ENCODE measurements at regions not wholly inside any gene's neighbourhood (a gene's known extent, or its start where the extent isn't known, plus 50 kb on each side); places are given as distances from the start of the nearest gene placed in this dataset.

DNA sequence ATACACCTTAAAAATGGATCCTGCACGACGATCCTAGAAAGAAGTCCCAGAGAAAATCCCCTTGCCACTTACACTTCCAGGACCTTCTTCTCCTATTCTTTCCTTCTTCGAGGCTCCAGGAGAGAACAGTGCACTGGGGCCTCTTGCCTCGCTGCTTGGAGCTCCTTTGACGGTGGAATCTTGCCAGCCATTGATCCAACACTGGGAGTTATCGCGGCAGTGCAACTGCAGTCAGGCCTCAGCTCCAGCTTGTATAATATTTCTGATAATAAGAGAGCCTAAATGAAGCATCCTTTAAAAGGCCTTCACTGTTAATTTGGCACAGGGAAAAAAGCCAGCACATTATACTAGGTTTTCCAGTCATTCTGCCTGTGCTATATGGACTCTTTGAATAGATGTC lies 216.9 kb upstream of the PARD3B start:
- intact Hi-C loops (cut with micrococcal nuclease) = loop anchor here (5.0 to 10.0 kb wide), 3 partner anchors 364 to 1599 kb away; no protein-coding TSS in a partner anchor
- Histone ChIP-seq H3K4me3 (replicated peaks in 1 of 2; ENCODE audit: low read depth in 1 of 2, low read length in 2 of 2) (no peak overlapping the region), H3K9ac (ENCODE audit: low read length) (no peak overlapping the region), H4K20me1 (ENCODE audit: insufficient read depth) (no peaks in the 10 kb centered on the region), H3K27ac (ENCODE audit: low read depth, low read length) (no peak overlapping the region), H3K27me3 (ENCODE audit: insufficient read depth, low read length) (no peaks in the 10 kb centered on the region), H3K79me2 (ENCODE audit: insufficient read depth, low read length) (no peaks in the 10 kb centered on the region), H3K4me2 (ENCODE audit: low read length) (no peak overlapping the region), H3K4me1 (ENCODE audit: control insufficient read depth in 1 of 2, insufficient read depth in 2 of 2, low read length in 2 of 2) (no peaks in the 10 kb centered on the region), H3K9me2 (ENCODE audit: insufficient read depth) (no peaks in the 10 kb centered on the region), H3K36me3 (ENCODE audit: control insufficient read depth in 1 of 2, insufficient read depth in 2 of 2, low read length in 2 of 2) (no peaks in the 10 kb centered on the region), H2AFZ (ENCODE audit: low read depth, low read length, poor library complexity, severe bottlenecking) (no peak overlapping the region), H3K9me3 (ENCODE audit: control insufficient read depth in 1 of 2, insufficient read depth in 1 of 2, low read depth in 1 of 2, low read length in 2 of 2) (no peaks in the 10 kb centered on the region)
- no TSS peak for BruUV-seq (replicated peaks)
- ATAC-seq = no peak
- RAD21 ChIA-PET (ENCODE audit: low non-redundant PET in 1 of 2, low total read pairs in 2 of 2, uncharacterized antibody in 2 of 2, unreplicated experiment in 2 of 2) = no interaction called here
- no peak for DNase-seq (ENCODE audit: low read depth, low spot score)
- CTCF ChIA-PET = no interaction called here
- POLR2A ChIA-PET = no interaction called here
- TF ChIP-seq ZNF274 (IDR thresholded peaks at IDR 0.05; ENCODE audit: low read depth, low read length) = no peak
- no peak for TF ChIP-seq YY1 (IDR thresholded peaks at IDR 0.05; ENCODE audit: extremely low read depth, insufficient replicate concordance, low read depth, low read length)
- no peak for TF ChIP-seq EGR1 (IDR thresholded peaks at IDR 0.05; ENCODE audit: low read depth)
- no peak for TF ChIP-seq SIN3A (IDR thresholded peaks at IDR 0.05; ENCODE audit: low read depth)
- no peak for TF ChIP-seq POLR2AphosphoS5 (IDR thresholded peaks at IDR 0.05; ENCODE audit: low read depth, low read length)
- TF ChIP-seq, protein P1, sequence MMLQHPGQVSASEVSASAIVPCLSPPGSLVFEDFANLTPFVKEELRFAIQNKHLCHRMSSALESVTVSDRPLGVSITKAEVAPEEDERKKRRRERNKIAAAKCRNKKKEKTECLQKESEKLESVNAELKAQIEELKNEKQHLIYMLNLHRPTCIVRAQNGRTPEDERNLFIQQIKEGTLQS (IDR thresholded peaks at IDR 0.05) = no peak
- no peak for TF ChIP-seq CEBPB (IDR thresholded peaks at IDR 0.05; ENCODE audit: low read depth)
- TF ChIP-seq ZFX (IDR thresholded peaks at IDR 0.05) = no peak
- no peak for TF ChIP-seq SRF (IDR thresholded peaks at IDR 0.05; ENCODE audit: low read depth)
- TF ChIP-seq EZH2phosphoT487 (IDR thresholded peaks at IDR 0.05; ENCODE audit: borderline replicate concordance) = no peak

DNA sequence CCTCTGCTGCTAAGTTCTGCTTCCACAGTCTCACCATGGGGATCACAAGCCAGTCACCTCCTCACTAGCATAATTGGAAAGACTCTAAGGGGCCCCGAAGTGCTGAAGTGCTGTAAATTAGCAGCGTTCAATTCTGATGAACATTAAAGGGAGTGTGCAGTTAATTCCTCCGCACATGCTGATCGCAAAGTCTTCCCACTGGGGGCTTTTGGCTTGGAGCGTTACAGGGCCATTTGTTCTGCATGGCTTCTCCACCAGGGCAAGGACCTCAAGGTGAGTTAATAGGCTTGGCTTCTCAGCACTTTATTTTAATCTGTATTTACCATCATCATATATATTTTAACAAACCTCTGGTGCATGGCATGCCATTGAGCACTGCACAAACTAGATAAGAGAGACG lies 216.3 kb upstream of the PARD3B start:
- H3K27me3 ChIP-seq (ENCODE audit: insufficient read depth, low read length) = no peaks in the 10 kb centered on the region
- no peak overlapping the region for H3K4me3 ChIP-seq (replicated peaks in 1 of 2; ENCODE audit: low read depth in 1 of 2, low read length in 2 of 2)
- no peaks in the 10 kb centered on the region for H3K4me1 ChIP-seq (ENCODE audit: control insufficient read depth in 1 of 2, insufficient read depth in 2 of 2, low read length in 2 of 2)
- BruUV-seq (replicated peaks) = no TSS peak
- no peak overlapping the region for H3K9ac ChIP-seq (ENCODE audit: low read length)
- ChIA-PET RAD21 (ENCODE audit: low non-redundant PET in 1 of 2, low total read pairs in 2 of 2, uncharacterized antibody in 2 of 2, unreplicated experiment in 2 of 2) (no interaction called here), CTCF (no interaction called here), POLR2A (no interaction called here)
- DNase-seq (ENCODE audit: low read depth, low spot score) (no peak), ATAC-seq (no peak)
- H3K36me3 ChIP-seq (ENCODE audit: control insufficient read depth in 1 of 2, insufficient read depth in 2 of 2, low read length in 2 of 2) = no peaks in the 10 kb centered on the region
- intact Hi-C loops (cut with micrococcal nuclease) = loop anchor here (5.0 to 10.0 kb wide), 3 partner anchors 363 to 1598 kb away; no protein-coding TSS in a partner anchor
- H3K9me2 ChIP-seq (ENCODE audit: insufficient read depth) = no peaks in the 10 kb centered on the region
- no peaks in the 10 kb centered on the region for H3K9me3 ChIP-seq (ENCODE audit: control insufficient read depth in 1 of 2, insufficient read depth in 1 of 2, low read depth in 1 of 2, low read length in 2 of 2)
- H3K27ac ChIP-seq (ENCODE audit: low read depth, low read length) = no peak overlapping the region
- H3K79me2 ChIP-seq (ENCODE audit: insufficient read depth, low read length) = no peaks in the 10 kb centered on the region
- H2AFZ ChIP-seq (ENCODE audit: low read depth, low read length, poor library complexity, severe bottlenecking) = no peak overlapping the region
- no peaks in the 10 kb centered on the region for H4K20me1 ChIP-seq (ENCODE audit: insufficient read depth)
- no peak overlapping the region for H3K4me2 ChIP-seq (ENCODE audit: low read length)
- TF ChIP-seq, protein P1 (IDR thresholded peaks at IDR 0.05) = no peak
- TF ChIP-seq RAD21 (IDR thresholded peaks at IDR 0.05; ENCODE audit: low read depth) (no peak), YY1 (IDR thresholded peaks at IDR 0.05; ENCODE audit: extremely low read depth, insufficient replicate concordance, low read depth, low read length) (no peak), SIN3A (IDR thresholded peaks at IDR 0.05; ENCODE audit: low read depth) (no peak), TCF7L2 (IDR thresholded peaks at IDR 0.05; ENCODE audit: borderline replicate concordance, extremely low read depth, insufficient read depth, insufficient read length) (no peak)
- TF ChIP-seq, protein P2, sequence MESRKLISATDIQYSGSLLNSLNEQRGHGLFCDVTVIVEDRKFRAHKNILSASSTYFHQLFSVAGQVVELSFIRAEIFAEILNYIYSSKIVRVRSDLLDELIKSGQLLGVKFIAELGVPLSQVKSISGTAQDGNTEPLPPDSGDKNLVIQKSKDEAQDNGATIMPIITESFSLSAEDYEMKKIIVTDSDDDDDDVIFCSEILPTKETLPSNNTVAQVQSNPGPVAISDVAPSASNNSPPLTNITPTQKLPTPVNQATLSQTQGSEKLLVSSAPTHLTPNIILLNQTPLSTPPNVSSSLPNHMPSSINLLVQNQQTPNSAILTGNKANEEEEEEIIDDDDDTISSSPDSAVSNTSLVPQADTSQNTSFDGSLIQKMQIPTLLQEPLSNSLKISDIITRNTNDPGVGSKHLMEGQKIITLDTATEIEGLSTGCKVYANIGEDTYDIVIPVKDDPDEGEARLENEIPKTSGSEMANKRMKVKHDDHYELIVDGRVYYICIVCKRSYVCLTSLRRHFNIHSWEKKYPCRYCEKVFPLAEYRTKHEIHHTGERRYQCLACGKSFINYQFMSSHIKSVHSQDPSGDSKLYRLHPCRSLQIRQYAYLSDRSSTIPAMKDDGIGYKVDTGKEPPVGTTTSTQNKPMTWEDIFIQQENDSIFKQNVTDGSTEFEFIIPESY (IDR thresholded peaks at IDR 0.05; ENCODE audit: extremely low read depth, insufficient replicate concordance, low read length) = no peak
- TF ChIP-seq, protein P3, sequence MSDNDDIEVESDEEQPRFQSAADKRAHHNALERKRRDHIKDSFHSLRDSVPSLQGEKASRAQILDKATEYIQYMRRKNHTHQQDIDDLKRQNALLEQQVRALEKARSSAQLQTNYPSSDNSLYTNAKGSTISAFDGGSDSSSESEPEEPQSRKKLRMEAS (IDR thresholded peaks at IDR 0.05) = no peak
- TF ChIP-seq, protein P4, sequence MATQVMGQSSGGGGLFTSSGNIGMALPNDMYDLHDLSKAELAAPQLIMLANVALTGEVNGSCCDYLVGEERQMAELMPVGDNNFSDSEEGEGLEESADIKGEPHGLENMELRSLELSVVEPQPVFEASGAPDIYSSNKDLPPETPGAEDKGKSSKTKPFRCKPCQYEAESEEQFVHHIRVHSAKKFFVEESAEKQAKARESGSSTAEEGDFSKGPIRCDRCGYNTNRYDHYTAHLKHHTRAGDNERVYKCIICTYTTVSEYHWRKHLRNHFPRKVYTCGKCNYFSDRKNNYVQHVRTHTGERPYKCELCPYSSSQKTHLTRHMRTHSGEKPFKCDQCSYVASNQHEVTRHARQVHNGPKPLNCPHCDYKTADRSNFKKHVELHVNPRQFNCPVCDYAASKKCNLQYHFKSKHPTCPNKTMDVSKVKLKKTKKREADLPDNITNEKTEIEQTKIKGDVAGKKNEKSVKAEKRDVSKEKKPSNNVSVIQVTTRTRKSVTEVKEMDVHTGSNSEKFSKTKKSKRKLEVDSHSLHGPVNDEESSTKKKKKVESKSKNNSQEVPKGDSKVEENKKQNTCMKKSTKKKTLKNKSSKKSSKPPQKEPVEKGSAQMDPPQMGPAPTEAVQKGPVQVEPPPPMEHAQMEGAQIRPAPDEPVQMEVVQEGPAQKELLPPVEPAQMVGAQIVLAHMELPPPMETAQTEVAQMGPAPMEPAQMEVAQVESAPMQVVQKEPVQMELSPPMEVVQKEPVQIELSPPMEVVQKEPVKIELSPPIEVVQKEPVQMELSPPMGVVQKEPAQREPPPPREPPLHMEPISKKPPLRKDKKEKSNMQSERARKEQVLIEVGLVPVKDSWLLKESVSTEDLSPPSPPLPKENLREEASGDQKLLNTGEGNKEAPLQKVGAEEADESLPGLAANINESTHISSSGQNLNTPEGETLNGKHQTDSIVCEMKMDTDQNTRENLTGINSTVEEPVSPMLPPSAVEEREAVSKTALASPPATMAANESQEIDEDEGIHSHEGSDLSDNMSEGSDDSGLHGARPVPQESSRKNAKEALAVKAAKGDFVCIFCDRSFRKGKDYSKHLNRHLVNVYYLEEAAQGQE (IDR thresholded peaks at IDR 0.05; ENCODE audit: low read depth) = no peak
